ENCODE measurements at regions not wholly inside any gene's neighbourhood (a gene's known extent, or its start where the extent isn't known, plus 50 kb on each side); places are given as distances from the start of the nearest gene placed in this dataset.

DNA sequence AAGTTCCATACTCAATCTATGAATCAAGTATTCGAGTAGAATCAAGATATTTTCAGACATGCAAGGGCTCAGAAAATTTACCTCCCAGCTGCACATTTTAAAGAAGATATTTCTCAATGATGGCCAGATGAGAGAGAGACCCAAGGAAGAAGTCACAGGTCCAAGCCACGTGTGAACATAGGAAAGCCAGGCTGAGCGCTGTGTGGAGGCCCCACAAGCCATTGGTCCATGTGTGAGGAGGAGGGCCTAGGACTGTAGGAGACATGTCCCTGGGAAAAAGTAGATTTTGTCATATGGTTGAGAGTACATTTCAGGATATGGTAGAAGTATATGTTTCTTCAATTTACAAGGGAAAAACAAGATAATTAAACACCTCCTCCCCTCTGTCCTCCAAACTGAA lies 115.8 kb upstream of the RPS23 start:
- Histone ChIP-seq H3K4me1 (peaks cover 3 to 8% (median 4%) of the 10 kb centered on the region in 4 donors), H3K27ac (no peak overlapping the region), H3K36me3 (no peaks in the 10 kb centered on the region), H3K9me3 (no peaks in the 10 kb centered on the region), H3K4me3 (no peak overlapping the region), H3K27me3 (no peaks in the 10 kb centered on the region)
- no peak for ATAC-seq (ENCODE audit: low FRiP score in 2 of 2)
- whole genome bisulfite sequencing, 2 donors: 76 to 97% methylated on average over 3 of the region's 3 CpGs
- TF ChIP-seq, protein P1, sequence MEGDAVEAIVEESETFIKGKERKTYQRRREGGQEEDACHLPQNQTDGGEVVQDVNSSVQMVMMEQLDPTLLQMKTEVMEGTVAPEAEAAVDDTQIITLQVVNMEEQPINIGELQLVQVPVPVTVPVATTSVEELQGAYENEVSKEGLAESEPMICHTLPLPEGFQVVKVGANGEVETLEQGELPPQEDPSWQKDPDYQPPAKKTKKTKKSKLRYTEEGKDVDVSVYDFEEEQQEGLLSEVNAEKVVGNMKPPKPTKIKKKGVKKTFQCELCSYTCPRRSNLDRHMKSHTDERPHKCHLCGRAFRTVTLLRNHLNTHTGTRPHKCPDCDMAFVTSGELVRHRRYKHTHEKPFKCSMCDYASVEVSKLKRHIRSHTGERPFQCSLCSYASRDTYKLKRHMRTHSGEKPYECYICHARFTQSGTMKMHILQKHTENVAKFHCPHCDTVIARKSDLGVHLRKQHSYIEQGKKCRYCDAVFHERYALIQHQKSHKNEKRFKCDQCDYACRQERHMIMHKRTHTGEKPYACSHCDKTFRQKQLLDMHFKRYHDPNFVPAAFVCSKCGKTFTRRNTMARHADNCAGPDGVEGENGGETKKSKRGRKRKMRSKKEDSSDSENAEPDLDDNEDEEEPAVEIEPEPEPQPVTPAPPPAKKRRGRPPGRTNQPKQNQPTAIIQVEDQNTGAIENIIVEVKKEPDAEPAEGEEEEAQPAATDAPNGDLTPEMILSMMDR (IDR thresholded peaks at IDR 0.05): no peak
- TF ChIP-seq POLR2AphosphoS5 (IDR thresholded peaks at IDR 0.05): no peak
- TF ChIP-seq POLR2A (IDR thresholded peaks at IDR 0.05): no peak
- no peak for TF ChIP-seq EP300 (IDR thresholded peaks at IDR 0.05)
- DNase-seq: no peak

DNA sequence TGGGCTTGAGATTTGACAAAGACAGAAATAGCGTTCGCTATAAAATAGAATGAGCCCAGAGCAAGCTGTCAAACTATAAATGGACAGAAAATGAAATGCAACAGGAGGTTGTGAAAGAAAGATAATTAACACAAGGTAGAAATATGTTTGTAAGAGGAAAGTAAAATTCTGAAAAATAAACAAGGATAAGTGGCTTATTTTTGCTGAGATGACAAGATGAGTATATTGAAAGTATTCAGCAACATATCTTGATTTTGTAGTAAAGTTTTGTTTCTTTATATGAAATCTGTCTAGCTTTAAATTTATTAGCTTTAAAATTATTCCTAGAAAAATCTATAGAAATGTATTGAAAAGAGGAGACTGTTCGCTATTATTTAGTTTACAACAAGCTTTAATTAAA lies 111.9 kb upstream of the RPS23 start:
- Histone ChIP-seq H3K36me3 (no peaks in the 10 kb centered on the region), H3K4me1 (peaks cover 0 to 7% (median 1%) of the 10 kb centered on the region in 4 donors), H3K27me3 (no peaks in the 10 kb centered on the region), H3K27ac (no peak overlapping the region), H3K4me3 (no peak overlapping the region), H3K9me3 (no peaks in the 10 kb centered on the region)
- WGBS, 2 donors: 96% methylated on average over 3 of the region's 3 CpGs
- DNase-seq (no peak), ATAC-seq (ENCODE audit: low FRiP score in 2 of 2) (no peak)
- TF ChIP-seq POLR2AphosphoS5 (IDR thresholded peaks at IDR 0.05) (no peak), EP300 (IDR thresholded peaks at IDR 0.05) (no peak), POLR2A (IDR thresholded peaks at IDR 0.05) (no peak)
- TF ChIP-seq, protein P1 (IDR thresholded peaks at IDR 0.05): no peak

DNA sequence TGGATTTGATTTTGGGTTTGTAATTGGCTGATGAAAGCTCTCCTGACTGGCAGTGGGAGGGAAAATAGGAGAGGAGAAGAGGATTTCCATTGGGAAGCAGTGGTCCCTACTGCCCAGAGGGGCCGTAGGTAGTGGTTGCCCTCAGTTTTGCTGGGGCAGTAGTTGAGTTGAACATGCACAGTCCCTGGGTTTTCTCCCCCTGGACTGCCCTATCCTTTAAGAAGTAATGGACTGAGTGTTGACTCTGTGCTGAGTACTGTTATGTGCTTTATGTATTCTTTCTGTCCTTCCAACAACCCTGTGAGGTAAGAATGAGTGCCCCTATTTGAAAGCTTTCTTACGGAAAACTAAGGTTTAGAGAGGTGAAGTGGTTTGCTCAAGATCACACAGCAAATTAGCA lies 111.2 kb upstream of the RPS23 start:
- ATAC-seq (ENCODE audit: low FRiP score in 2 of 2): no peak
- H3K4me3 ChIP-seq: no peak overlapping the region
- no peak overlapping the region for H3K27ac ChIP-seq
- TF ChIP-seq, protein P1 (IDR thresholded peaks at IDR 0.05): no peak
- TF ChIP-seq POLR2AphosphoS5 (IDR thresholded peaks at IDR 0.05) (no peak), POLR2A (IDR thresholded peaks at IDR 0.05) (no peak), EP300 (IDR thresholded peaks at IDR 0.05) (no peak)
- no peaks in the 10 kb centered on the region for H3K27me3 ChIP-seq
- DNase-seq: no peak
- H3K36me3 ChIP-seq: no peaks in the 10 kb centered on the region
- H3K9me3 ChIP-seq: no peaks in the 10 kb centered on the region
- 61 to 64% methylated on average over 2 of the region's 2 CpGs for WGBS, 2 donors
- peaks cover 0 to 7% (median 1%) of the 10 kb centered on the region in 4 donors for H3K4me1 ChIP-seq

DNA sequence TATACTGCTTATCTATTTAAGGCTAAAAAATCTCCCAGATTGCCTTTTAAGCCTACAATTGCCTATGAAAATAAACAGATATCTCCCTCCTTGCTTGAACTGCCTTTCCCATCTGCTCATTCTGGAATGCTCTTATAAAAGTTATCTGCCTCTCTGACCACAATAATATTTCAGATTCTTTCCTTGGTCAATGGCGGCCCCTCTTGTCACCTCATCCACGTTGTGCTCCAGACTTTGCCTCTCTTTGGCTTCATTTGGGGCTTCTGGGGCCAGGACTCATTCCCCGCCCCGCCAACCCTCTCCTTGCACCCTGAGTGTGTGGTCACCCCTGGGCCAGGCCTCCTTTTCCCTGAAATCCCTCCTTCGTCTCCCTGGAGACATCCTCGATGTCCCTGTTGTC lies 110.0 kb upstream of the RPS23 start:
- no peak for DNase-seq
- no peaks in the 10 kb centered on the region for H3K27me3 ChIP-seq
- H3K4me3 ChIP-seq: no peak overlapping the region
- H3K27ac ChIP-seq: no peak overlapping the region
- H3K9me3 ChIP-seq: no peaks in the 10 kb centered on the region
- 75 to 79% methylated on average over 6 of the region's 6 CpGs for WGBS, 2 donors
- ATAC-seq (ENCODE audit: low FRiP score in 2 of 2): peak in 1 of 2 donors; percentile 38
- TF ChIP-seq, protein P1 (IDR thresholded peaks at IDR 0.05): no peak
- TF ChIP-seq EP300 (IDR thresholded peaks at IDR 0.05) (no peak), POLR2AphosphoS5 (IDR thresholded peaks at IDR 0.05) (no peak), POLR2A (IDR thresholded peaks at IDR 0.05) (no peak)
- H3K36me3 ChIP-seq: no peaks in the 10 kb centered on the region
- peaks cover 0 to 7% (median 1%) of the 10 kb centered on the region in 4 donors for H3K4me1 ChIP-seq

DNA sequence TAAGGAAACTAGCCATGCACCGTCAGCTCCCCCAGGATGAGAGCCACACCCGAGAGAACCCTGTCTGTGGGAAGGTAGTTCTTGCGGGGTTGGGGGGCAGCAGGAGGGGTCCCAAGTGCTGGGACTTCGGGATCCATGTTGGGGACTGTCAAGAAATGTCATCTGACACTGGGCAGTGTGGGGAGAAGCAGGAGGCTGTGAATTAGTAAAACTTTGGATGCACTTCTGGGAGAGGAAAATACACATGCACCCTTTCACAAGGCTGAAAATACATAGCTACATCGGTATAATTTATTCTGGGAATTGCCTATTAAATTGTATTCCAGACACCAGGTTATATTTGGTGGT lies 109.6 kb upstream of the RPS23 start:
- no peak for TF ChIP-seq EP300 (IDR thresholded peaks at IDR 0.05)
- TF ChIP-seq POLR2AphosphoS5 (IDR thresholded peaks at IDR 0.05): no peak
- TF ChIP-seq, protein P1 (IDR thresholded peaks at IDR 0.05): no peak
- TF ChIP-seq POLR2A (IDR thresholded peaks at IDR 0.05): no peak
- no peaks in the 10 kb centered on the region for H3K27me3 ChIP-seq
- ATAC-seq (ENCODE audit: low FRiP score in 2 of 2) (no peak), DNase-seq (no peak)
- no peaks in the 10 kb centered on the region for H3K36me3 ChIP-seq
- WGBS, 2 donors: 57 to 66% methylated on average over 5 of the region's 5 CpGs
- no peak overlapping the region for H3K27ac ChIP-seq
- H3K9me3 ChIP-seq: no peaks in the 10 kb centered on the region
- H3K4me1 ChIP-seq: peaks cover 0 to 7% (median 1%) of the 10 kb centered on the region in 4 donors
- H3K4me3 ChIP-seq: no peak overlapping the region

Data from upper lobe of left lung (tissue), 6 donors.